ENCODE measurements at regions not wholly inside any gene's neighbourhood (a gene's known extent, or its start where the extent isn't known, plus 50 kb on each side); places are given as distances from the start of the nearest gene placed in this dataset.

DNA sequence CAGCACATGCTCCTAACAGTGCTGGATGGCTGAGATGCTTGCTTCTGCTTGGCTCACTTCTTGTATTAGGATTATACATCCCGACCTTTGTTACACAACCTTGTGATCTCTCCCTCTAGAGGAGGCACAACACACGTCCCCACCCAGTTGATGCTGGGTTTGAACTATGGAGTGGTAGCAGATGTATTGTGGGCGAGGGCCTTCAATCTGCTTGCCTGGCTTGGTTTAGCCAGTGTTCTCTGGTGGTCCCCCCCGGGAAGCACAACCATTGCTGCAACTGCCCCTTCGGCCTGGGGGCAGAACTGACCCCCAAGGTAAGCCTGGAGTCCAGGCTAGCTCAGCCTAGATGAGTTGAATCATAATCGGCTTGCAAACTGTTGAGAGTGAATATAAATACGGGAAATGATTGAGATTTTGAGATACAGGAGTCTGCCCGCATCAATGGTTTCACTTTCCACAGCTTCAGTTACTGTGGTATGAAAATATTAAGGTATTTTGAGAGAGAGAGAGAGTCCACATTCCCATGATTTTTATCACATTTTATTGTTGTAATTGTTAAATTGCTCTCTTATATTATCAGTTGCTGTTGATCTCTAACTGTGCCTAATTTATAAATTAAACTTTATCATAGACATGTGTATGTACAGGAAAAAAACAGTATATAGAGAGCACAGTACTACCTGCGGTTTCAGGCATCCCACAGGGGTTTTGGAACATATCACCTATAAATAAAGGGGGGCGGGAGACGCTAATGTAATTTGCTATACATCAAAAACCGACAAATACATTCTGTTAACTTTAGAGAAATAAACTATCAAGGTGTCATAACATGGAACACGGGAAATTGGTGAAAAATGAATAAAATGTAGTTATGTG is 482.0 kb upstream of the B3GAT1 start:
- WGBS, 4 donors, result 72 to 76% (median 74%) methylated on average over 13 of the region's 13 CpGs
- intact Hi-C loops (cut with DNase I), result no loop called here
- no peak overlapping the region for H3K27ac ChIP-seq
- no peak overlapping the region for H3K4me3 ChIP-seq
- TF ChIP-seq POLR2A (IDR thresholded peaks at IDR 0.05) (no peak), CTCF (IDR thresholded peaks at IDR 0.05) (no peak)
- no peaks in the 10 kb centered on the region for H3K9me3 ChIP-seq (replicated peaks in 1 of 3)
- DNase-seq, result no peak
- no peaks in the 10 kb centered on the region for H3K27me3 ChIP-seq
- H3K36me3 ChIP-seq (replicated peaks in 1 of 2), result no peaks in the 10 kb centered on the region
- no peaks in the 10 kb centered on the region for H3K4me1 ChIP-seq (replicated peaks in 1 of 2)

GRCh38 chr11:134890446-134890845 is 478.4 kb upstream of the B3GAT1 start:
- Histone ChIP-seq H3K36me3 (replicated peaks in 1 of 2) (no peaks in the 10 kb centered on the region), H3K27ac (no peak overlapping the region), H3K4me3 (no peak overlapping the region), H3K4me1 (replicated peaks in 1 of 2) (no peaks in the 10 kb centered on the region), H3K9me3 (replicated peaks in 1 of 3) (no peaks in the 10 kb centered on the region), H3K27me3 (no peaks in the 10 kb centered on the region)
- 50 to 60% (median 53%) methylated on average over 4 to 5 of the region's 5 CpGs for WGBS, 4 donors
- TF ChIP-seq POLR2A (IDR thresholded peaks at IDR 0.05) (no peak), CTCF (IDR thresholded peaks at IDR 0.05) (no peak)
- DNase-seq, result no peak
- intact Hi-C loops (cut with DNase I), result no loop called here

DNA sequence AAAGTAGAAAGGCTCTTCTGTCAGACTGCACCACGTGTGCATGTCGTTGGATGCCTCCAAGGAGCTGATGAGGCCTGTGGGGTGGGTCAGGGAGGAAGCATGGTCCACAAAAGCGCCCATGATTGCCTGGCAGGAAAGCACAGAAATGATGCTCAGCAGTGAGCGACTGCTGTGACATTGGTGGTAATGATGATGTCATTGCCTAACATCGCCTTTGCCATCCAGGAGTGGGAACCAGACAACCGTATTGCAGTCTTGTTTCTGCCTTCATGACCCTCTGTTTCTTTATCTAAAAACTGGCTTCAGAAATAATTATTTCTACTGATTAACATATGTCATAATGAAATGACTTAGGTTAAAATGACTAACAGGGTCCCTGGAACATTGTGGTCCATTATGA is 477.8 kb upstream of the B3GAT1 start:
- no peaks in the 10 kb centered on the region for H3K27me3 ChIP-seq
- H3K36me3 ChIP-seq (replicated peaks in 1 of 2), result no peaks in the 10 kb centered on the region
- no peaks in the 10 kb centered on the region for H3K9me3 ChIP-seq (replicated peaks in 1 of 3)
- 65 to 77% (median 74%) methylated on average over 6 of the region's 6 CpGs for WGBS, 4 donors
- no peaks in the 10 kb centered on the region for H3K4me1 ChIP-seq (replicated peaks in 1 of 2)
- intact Hi-C loops (cut with DNase I), result no loop called here
- TF ChIP-seq CTCF (IDR thresholded peaks at IDR 0.05) (no peak), POLR2A (IDR thresholded peaks at IDR 0.05) (no peak)
- no peak overlapping the region for H3K4me3 ChIP-seq
- H3K27ac ChIP-seq, result no peak overlapping the region
- DNase-seq, result no peak

DNA sequence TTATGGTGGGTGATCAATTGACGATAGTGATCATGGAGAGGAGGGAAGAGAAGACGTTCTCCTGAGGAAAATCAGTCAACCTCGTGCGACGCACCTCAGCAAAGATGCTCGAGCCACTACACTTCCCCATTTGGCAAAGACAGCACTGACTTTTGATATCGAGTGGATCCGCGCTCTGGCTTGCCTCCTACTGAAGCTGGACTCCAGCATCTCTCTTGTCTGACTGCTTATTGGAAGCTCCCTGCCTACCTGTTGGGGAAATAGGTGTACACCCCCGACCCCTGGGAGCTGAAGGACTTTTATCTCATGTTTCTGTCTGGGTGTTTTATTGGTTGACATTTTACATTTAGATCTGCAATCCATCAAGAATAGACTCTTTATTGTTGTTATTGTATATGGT is 476.8 kb upstream of the B3GAT1 start:
- TF ChIP-seq POLR2A (IDR thresholded peaks at IDR 0.05) (no peak), CTCF (IDR thresholded peaks at IDR 0.05) (no peak)
- no peak for DNase-seq

More for the DNA sequence above, 476.8 kb upstream of the B3GAT1 start:
- Histone ChIP-seq H3K27ac (no peak overlapping the region), H3K27me3 (no peaks in the 10 kb centered on the region), H3K4me1 (replicated peaks in 1 of 2) (no peaks in the 10 kb centered on the region), H3K4me3 (no peak overlapping the region), H3K9me3 (replicated peaks in 1 of 3) (no peaks in the 10 kb centered on the region), H3K36me3 (replicated peaks in 1 of 2) (no peaks in the 10 kb centered on the region)
- 79 to 87% (median 81%) methylated on average over 9 to 10 of the region's 10 CpGs for WGBS, 4 donors
- intact Hi-C loops (cut with DNase I), result no loop called here

Data from adrenal gland (tissue), 9 donors.